Spleen (tissue), 11 donors: ENCODE measurements at regions not wholly inside any gene's neighbourhood (a gene's known extent, or its start where the extent isn't known, plus 50 kb on each side); places are given as distances from the start of the nearest gene placed in this dataset.

Experiments
- DNase-seq: peaks from one replicate; pipeline ENCODE4 v3.0.0-alpha.2; 2020
- H3K27ac ChIP-seq, 8 donors: fragments of 200-600 bp; sonication (generic) in 7 of 8; 1 replicate in 4 of 8; 2 replicates in 4 of 8; pipeline versions ENCODE4 v1.5.0 to v1.8.0; 2016 to 2021; ENCODE audit warnings: inconsistent platforms in 4 of 8, mild to moderate bottlenecking in 4 of 8, moderate library complexity in 1 of 8
- H3K27me3 ChIP-seq, 7 donors: fragments of 200-600 bp; sonication (generic) in 6 of 7; replicated peaks in 1 of 7; 1 replicate in 4 of 7; 2 replicates in 3 of 7; pipeline versions ENCODE4 v1.5.0 to v1.8.0; 2016 to 2021; ENCODE audit warnings: inconsistent platforms in 3 of 7, mild to moderate bottlenecking in 1 of 7
- H3K36me3 ChIP-seq, 6 donors: fragments of 200-600 bp; sonication (generic) in 5 of 6; 1 replicate in 4 of 6; 2 replicates in 2 of 6; pipeline versions ENCODE4 v1.5.0 to v1.8.0; 2016 to 2021; ENCODE audit warnings: inconsistent platforms in 2 of 6
- H3K4me1 ChIP-seq, 6 donors: fragments of 200-600 bp; sonication (generic) in 5 of 6; 1 replicate in 3 of 6; 2 replicates in 3 of 6; pipeline versions ENCODE4 v1.5.0 to v1.8.0; 2016 to 2021; ENCODE audit warnings: inconsistent platforms in 3 of 6
- H3K4me3 ChIP-seq, 8 donors: fragments of 200-600 bp; sonication (generic) in 7 of 8; 1 replicate in 4 of 8; 2 replicates in 4 of 8; pipeline versions ENCODE4 v1.5.0 to v1.8.0; 2016 to 2021; ENCODE audit warnings: inconsistent platforms in 4 of 8, mild to moderate bottlenecking in 4 of 8, moderate library complexity in 2 of 8
- H3K9me3 ChIP-seq, 8 donors: fragments of 200-600 bp; sonication (generic) in 7 of 8; 1 replicate in 4 of 8; 2 replicates in 4 of 8; pipeline versions ENCODE4 v1.5.0 to v1.8.0; 2016 to 2021; ENCODE audit warnings: inconsistent platforms in 4 of 8
- POLR2A ChIP-seq, 3 donors: fragments of 450-650 bp; IDR thresholded peaks; one replicate each; pipeline ENCODE4 v1.5.1; 2017; ENCODE audit warnings: antibody characterized with exemption in 3 of 3, mild to moderate bottlenecking in 1 of 3
- POLR2AphosphoS5 ChIP-seq, 3 donors: sonication (generic); formaldehyde crosslinking; IDR thresholded peaks; one replicate each; pipeline ENCODE4 v1.5.1; 2017; ENCODE audit warnings: antibody characterized with exemption in 3 of 3
- WGBS, 5 donors: extraction: QIAGEN DNeasy Blood & Tissue Kit in 3 of 5; methylation state at CpG; one replicate each; pipeline versions ENCODE4 v1.1.5 to v1.1.7; 2013 to 2018; 5-methylcytosine and 5-hydroxymethylcytosine counted together
- intact Hi-C: fragments of 100-400 bp; cut with DNase I; formaldehyde crosslinking; loops from one replicate; pipeline ENCODE4 v1.15.0; 2023; ENCODE audit warnings: low total_unique reads
- TF ChIP-seq, protein P1 (sequence below), 11 experiments: fragments of 200-600 bp in 7 of 11; fragments of 450-650 bp in 4 of 11; sonication (generic) in 4 of 11; IDR thresholded peaks in 8 of 11; conservative IDR thresholded peaks in 3 of 11; 1 replicate in 7 of 11; 2 replicates in 4 of 11; pipeline versions ENCODE4 v1.4.0 to v1.8.0; 2016 to 2021; ENCODE audit warnings: antibody characterized with exemption in 11 of 11, inconsistent platforms in 4 of 11, mild to moderate bottlenecking in 1 of 11
- donor health status: healthy with polysubstance abuse.
- donor health status: DM: no; HTN: no; CAD: no; lungs with moderate emphysema.
- donor health status: DM: no; HTN: no; CAD: no.
- donor health status: Bipolar disorder and iron deficiency.
- donor health status: healthy.
- donor health status: DM: no; HTN: no; CAD: no.
- donor health status: DM: yes; HTN: yes; CAD: no.

DNA sequence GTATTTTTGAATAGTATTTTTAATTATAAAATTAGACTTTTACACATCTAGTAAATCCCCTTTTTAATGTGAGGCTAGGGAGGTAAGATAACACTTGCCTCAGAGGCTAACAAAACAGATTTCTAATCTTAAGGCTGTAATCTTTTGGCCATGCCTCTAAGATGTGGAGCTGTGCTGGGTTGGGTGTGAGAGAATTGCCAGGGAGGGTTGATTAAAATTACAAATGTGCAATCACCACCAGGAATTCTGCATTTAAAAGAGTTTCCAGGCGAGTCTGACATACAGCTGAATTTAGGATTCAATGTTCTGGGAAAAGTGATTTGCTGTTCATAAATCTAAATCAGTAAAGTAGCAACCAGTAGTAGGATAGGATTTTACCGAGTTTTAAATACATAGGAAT, 73.3 kb downstream of the NUDT12 start:
- H3K4me1 ChIP-seq: no peaks in the 10 kb centered on the region
- no peak overlapping the region for H3K27ac ChIP-seq
- peaks cover 0 to 2% (median 0%) of the 10 kb centered on the region in 8 donors for H3K9me3 ChIP-seq
- intact Hi-C loops: no loop called here
- WGBS, 5 donors: 79 to 86% (median 82%) methylated on average over 2 of the region's 2 CpGs
- no peak for TF ChIP-seq POLR2A (IDR thresholded peaks at IDR 0.05)
- TF ChIP-seq, protein P1, sequence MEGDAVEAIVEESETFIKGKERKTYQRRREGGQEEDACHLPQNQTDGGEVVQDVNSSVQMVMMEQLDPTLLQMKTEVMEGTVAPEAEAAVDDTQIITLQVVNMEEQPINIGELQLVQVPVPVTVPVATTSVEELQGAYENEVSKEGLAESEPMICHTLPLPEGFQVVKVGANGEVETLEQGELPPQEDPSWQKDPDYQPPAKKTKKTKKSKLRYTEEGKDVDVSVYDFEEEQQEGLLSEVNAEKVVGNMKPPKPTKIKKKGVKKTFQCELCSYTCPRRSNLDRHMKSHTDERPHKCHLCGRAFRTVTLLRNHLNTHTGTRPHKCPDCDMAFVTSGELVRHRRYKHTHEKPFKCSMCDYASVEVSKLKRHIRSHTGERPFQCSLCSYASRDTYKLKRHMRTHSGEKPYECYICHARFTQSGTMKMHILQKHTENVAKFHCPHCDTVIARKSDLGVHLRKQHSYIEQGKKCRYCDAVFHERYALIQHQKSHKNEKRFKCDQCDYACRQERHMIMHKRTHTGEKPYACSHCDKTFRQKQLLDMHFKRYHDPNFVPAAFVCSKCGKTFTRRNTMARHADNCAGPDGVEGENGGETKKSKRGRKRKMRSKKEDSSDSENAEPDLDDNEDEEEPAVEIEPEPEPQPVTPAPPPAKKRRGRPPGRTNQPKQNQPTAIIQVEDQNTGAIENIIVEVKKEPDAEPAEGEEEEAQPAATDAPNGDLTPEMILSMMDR (IDR thresholded peaks at IDR 0.05 in 8 of 11, conservative IDR thresholded peaks at IDR 0.05 in 3 of 11): no peak
- TF ChIP-seq POLR2AphosphoS5 (IDR thresholded peaks at IDR 0.05): no peak
- no peaks in the 10 kb centered on the region for H3K36me3 ChIP-seq
- no peaks in the 10 kb centered on the region for H3K27me3 ChIP-seq
- no peak overlapping the region for H3K4me3 ChIP-seq
- no peak for DNase-seq

DNA sequence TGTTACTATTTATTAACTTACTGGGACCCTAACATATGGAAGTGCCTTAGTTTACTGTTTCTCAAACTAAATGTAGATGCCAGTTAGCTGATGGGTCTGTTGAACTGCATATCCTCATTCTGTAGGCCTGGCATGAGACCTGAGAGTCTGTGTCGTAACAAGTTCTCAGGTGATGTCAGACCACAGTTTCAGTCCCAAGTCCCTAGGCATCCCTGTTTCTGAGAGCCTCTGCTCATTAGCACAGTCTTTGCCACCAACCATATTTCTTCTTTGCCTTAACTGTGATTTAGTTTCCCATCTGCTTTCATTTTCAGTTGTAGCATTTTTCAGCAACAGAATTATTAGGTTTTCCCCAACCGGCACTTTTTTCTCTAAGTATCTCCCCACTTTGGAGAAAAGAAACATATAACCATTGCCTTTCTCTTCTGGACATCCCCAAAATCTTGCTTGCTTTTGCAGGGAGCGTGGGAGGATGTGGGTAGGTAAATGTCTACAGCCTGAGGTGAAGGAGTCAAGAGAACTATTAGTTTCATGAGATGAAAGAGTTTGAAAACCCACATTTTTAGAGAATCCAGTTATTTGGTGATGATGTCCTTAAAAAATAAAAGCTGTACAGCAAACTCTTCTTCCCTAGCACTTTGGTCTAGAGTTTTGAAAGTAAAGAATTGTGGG, 74.6 kb downstream of the NUDT12 start:
- WGBS, 5 donors: 72 to 90% (median 79%) methylated on average over 3 of the region's 3 CpGs
- intact Hi-C loops: no loop called here
- no peaks in the 10 kb centered on the region for H3K36me3 ChIP-seq
- DNase-seq: no peak
- H3K27ac ChIP-seq: no peak overlapping the region
- no peak overlapping the region for H3K4me3 ChIP-seq
- TF ChIP-seq POLR2A (IDR thresholded peaks at IDR 0.05) (no peak), POLR2AphosphoS5 (IDR thresholded peaks at IDR 0.05) (no peak)
- TF ChIP-seq, protein P1 (IDR thresholded peaks at IDR 0.05 in 8 of 11, conservative IDR thresholded peaks at IDR 0.05 in 3 of 11): no peak
- H3K4me1 ChIP-seq: no peaks in the 10 kb centered on the region
- H3K27me3 ChIP-seq: no peaks in the 10 kb centered on the region
- no peaks in the 10 kb centered on the region for H3K9me3 ChIP-seq

DNA sequence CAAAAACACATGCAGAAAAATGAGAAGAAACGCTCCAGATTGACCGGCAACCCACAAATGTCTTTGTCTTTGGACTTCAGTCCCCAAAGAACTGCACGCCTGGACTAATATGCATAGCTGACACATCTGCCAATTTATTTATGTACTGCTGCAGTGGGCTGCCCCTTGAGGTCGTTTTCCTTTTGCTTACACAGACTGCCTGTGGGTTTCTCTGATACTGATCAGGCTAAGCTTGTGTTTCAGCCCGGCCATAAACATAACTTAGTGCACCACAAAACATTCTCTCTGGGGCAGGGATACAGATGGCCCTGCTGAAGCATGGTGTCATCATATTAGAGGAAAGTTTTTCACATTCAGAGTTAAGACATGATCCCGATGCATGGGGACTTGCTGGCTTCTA, 75.4 kb downstream of the NUDT12 start:
- no peak for DNase-seq
- H3K9me3 ChIP-seq: no peaks in the 10 kb centered on the region
- no peak for TF ChIP-seq POLR2AphosphoS5 (IDR thresholded peaks at IDR 0.05)
- no peaks in the 10 kb centered on the region for H3K36me3 ChIP-seq
- H3K27ac ChIP-seq: no peak overlapping the region
- no peak overlapping the region for H3K4me3 ChIP-seq
- no peaks in the 10 kb centered on the region for H3K27me3 ChIP-seq
- H3K4me1 ChIP-seq: no peaks in the 10 kb centered on the region
- intact Hi-C loops: no loop called here
- 53 to 70% (median 63%) methylated on average over 6 of the region's 6 CpGs for WGBS, 5 donors

DNA sequence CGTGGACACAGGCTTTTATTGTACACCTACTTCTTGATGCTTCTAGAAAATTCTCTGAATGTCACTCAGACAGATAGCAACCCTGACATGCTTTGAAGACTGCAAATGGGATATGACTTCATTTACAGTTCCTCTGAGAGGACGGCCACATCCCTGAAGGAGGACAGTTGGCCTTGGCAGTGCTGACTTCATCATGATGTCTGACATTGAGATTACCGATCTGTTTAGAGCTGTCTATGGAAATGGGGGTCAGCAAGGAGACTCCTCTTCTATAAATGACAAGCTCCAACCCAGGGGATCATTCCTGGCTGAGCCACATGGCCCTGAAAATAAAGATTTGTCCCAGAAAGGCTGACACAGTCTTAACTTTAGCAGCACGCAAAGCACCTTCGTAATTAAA, 75.8 kb downstream of the NUDT12 start:
- 81 to 88% (median 84%) methylated on average over 5 of the region's 5 CpGs for WGBS, 5 donors
- DNase-seq: no peak
- H3K36me3 ChIP-seq: no peaks in the 10 kb centered on the region

More for the DNA sequence above, 75.8 kb downstream of the NUDT12 start:
- H3K27ac ChIP-seq: no peak overlapping the region
- H3K4me3 ChIP-seq: no peak overlapping the region
- no peaks in the 10 kb centered on the region for H3K9me3 ChIP-seq
- no peaks in the 10 kb centered on the region for H3K27me3 ChIP-seq
- TF ChIP-seq, protein P1 (IDR thresholded peaks at IDR 0.05 in 8 of 11, conservative IDR thresholded peaks at IDR 0.05 in 3 of 11): no peak
- no peak for TF ChIP-seq POLR2AphosphoS5 (IDR thresholded peaks at IDR 0.05)
- no peak for TF ChIP-seq POLR2A (IDR thresholded peaks at IDR 0.05)
- no peaks in the 10 kb centered on the region for H3K4me1 ChIP-seq
- intact Hi-C loops: no loop called here
